A673 (cell line): ENCODE measurements at regions not wholly inside any gene's neighbourhood (a gene's known extent, or its start where the extent isn't known, plus 50 kb on each side); places are given as distances from the start of the nearest gene placed in this dataset.

Experiments
- BruUV-seq: library from RNA; stranded (reverse); fragments of 400-500 nt; replicated peaks from 2 replicates; lab custom pipeline; 2021; lab: Mats Ljungman, UMichigan
- CTCF ChIA-PET: fragments of 300-600 bp; sonication (Branson Sonifier 250); formaldehyde crosslinking; loops from one replicate; lab custom pipeline; 2022; ENCODE audit warnings: antibody characterized with exemption; lab: Charles Lee
- POLR2A ChIA-PET: fragments of 300-600 bp; sonication (Branson Sonifier 250); formaldehyde crosslinking; loops from one replicate; lab custom pipeline; 2022; ENCODE audit warnings: antibody characterized with exemption; ENCODE audit not compliant: low non-redundant PET; lab: Charles Lee
- DNase-seq: peaks from one replicate; pipeline ENCODE4 v3.0.0-alpha.2; 2015; ENCODE audit warnings: low spot score
- H3K27ac ChIP-seq: fragments of 200-600 bp; sonication (generic); 2 replicates; pipeline ENCODE4 v1.5.1; 2016; ENCODE audit warnings: mixed run types, low read depth, mild to moderate bottlenecking, mixed read lengths, antibody characterized with exemption, low read length; ENCODE audit not compliant: poor library complexity, severe bottlenecking
- H3K27me3 ChIP-seq: fragments of 200-600 bp; sonication (generic); replicated peaks from 2 replicates; pipeline ENCODE4 v1.6.1; 2017; ENCODE audit warnings: mixed run types, low read depth, mild to moderate bottlenecking, mixed read lengths, antibody characterized with exemption, low read length; ENCODE audit not compliant: insufficient read depth, poor library complexity
- H3K36me3 ChIP-seq: fragments of 200-600 bp; sonication (generic); 2 replicates; pipeline ENCODE4 v1.6.1; 2016; ENCODE audit warnings: mixed run types, mild to moderate bottlenecking, mixed read lengths, antibody characterized with exemption, low read length; ENCODE audit not compliant: insufficient read depth, poor library complexity, severe bottlenecking
- H3K4me1 ChIP-seq: fragments of 200-600 bp; sonication (generic); 2 replicates; pipeline ENCODE4 v1.6.1; 2017; ENCODE audit warnings: mixed run types, mild to moderate bottlenecking, mixed read lengths, antibody characterized with exemption, low read length; ENCODE audit not compliant: insufficient read depth, poor library complexity, severe bottlenecking
- H3K4me3 ChIP-seq: fragments of 200-600 bp; sonication (generic); 2 replicates; pipeline ENCODE4 v1.5.1; 2016; ENCODE audit warnings: low read depth, mixed run types, mild to moderate bottlenecking, mixed read lengths, low read length; ENCODE audit not compliant: poor library complexity, severe bottlenecking
- H3K9me3 ChIP-seq: fragments of 200-600 bp; sonication (generic); 2 replicates; pipeline ENCODE4 v1.6.1; 2016; ENCODE audit warnings: mixed run types, low read depth, mild to moderate bottlenecking, mixed read lengths, antibody characterized with exemption, low read length; ENCODE audit not compliant: poor library complexity, severe bottlenecking
- CTCF ChIP-seq: fragments of 300-800, 200-600 bp; sonication (generic); conservative IDR thresholded peaks from 2 replicates; pipeline ENCODE4 v1.5.1; 2017; ENCODE audit warnings: low read depth, mild to moderate bottlenecking, antibody characterized with exemption, low read length, moderate library complexity, mixed read lengths
- EZH2 ChIP-seq: fragments of 200-600 bp; sonication (generic); IDR thresholded peaks from 2 replicates; pipeline ENCODE4 v1.6.1; 2017; ENCODE audit warnings: borderline replicate concordance, low read depth, mild to moderate bottlenecking, mixed read lengths, antibody characterized with exemption, low read length; ENCODE audit not compliant: poor library complexity, severe bottlenecking
- intact Hi-C: fragments of 100-400 bp; cut with micrococcal nuclease; formaldehyde crosslinking; loops from one replicate; pipeline ENCODE4 v1.10.0; 2022; ENCODE audit not compliant: unreplicated experiment

GRCh38 chr10:8312079-8312478 is 257.6 kb downstream of the GATA3 start:
- no peaks in the 10 kb centered on the region for H3K9me3 ChIP-seq
- BruUV-seq: no TSS peak
- intact Hi-C loops: no loop called here
- peaks cover 3% of the 10 kb centered on the region for H3K4me1 ChIP-seq
- DNase-seq: no peak
- H3K36me3 ChIP-seq: no peaks in the 10 kb centered on the region
- POLR2A ChIA-PET: no interaction called here
- CTCF ChIA-PET: no interaction called here
- H3K27me3 ChIP-seq: no peaks in the 10 kb centered on the region
- TF ChIP-seq CTCF (no peak), EZH2 (no peak)
- no peak overlapping the region for H3K27ac ChIP-seq
- H3K4me3 ChIP-seq: no peak overlapping the region

DNA sequence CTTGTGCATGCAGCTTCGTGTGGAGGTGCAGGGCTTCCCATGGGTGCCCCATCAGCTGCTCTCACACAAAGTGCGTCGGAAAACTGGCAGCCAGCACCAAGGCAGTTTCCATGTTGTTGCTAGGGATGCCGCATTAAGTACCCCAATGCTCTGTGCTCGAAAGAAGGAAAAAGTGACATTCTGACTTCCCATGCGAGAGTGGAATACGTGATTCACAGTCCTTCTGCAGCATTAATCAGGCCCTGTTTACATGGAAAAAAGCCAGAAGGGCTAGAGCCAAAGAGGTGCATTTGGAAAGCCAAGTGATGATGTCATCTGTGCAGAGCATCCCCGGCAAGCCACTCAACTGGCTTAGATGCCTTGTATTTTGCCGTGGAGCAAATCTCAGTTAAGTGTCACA is 258.3 kb downstream of the GATA3 start:
- ChIA-PET CTCF (no interaction called here), POLR2A (no interaction called here)
- Histone ChIP-seq H3K9me3 (no peaks in the 10 kb centered on the region), H3K36me3 (no peaks in the 10 kb centered on the region), H3K27ac (no peak overlapping the region), H3K4me1 (peaks cover 3% of the 10 kb centered on the region), H3K4me3 (no peak overlapping the region), H3K27me3 (no peaks in the 10 kb centered on the region)
- no peak for DNase-seq
- intact Hi-C loops: no loop called here
- BruUV-seq: no TSS peak
- TF ChIP-seq CTCF (no peak), EZH2 (no peak)

- Histone ChIP-seq H3K27me3 (no peaks in the 10 kb centered on the region), H3K36me3 (no peaks in the 10 kb centered on the region), H3K4me3 (no peak overlapping the region), H3K9me3 (no peaks in the 10 kb centered on the region), H3K4me1 (peaks cover 3% of the 10 kb centered on the region), H3K27ac (no peak overlapping the region)
- TF ChIP-seq EZH2 (no peak), CTCF (no peak)
- no peak for DNase-seq
- intact Hi-C loops: no loop called here
- no TSS peak for BruUV-seq
- ChIA-PET POLR2A (no interaction called here), CTCF (no interaction called here)
These were observed 260.0 kb downstream of the GATA3 start for GRCh38 chr10:8314486-8314885.
